DMS114 treated with DMSO at 0.1 percent for 48 hours (cell line): ENCODE measurements at regions not wholly inside any gene's neighbourhood (a gene's known extent, or its start where the extent isn't known, plus 50 kb on each side); places are given as distances from the start of the nearest gene placed in this dataset.
"Not testable (repeated sequence)": the region's sequence is repeated elsewhere in the genome, so short reads cannot be mapped to it uniquely, and the experiment has no call there.

Experiments used
- DNase-seq: peaks from one replicate; lab custom pipeline; 2025; ENCODE audit not compliant: unreplicated experiment; lab: John Stamatoyannopoulos, UW

- no peak for DNase-seq
These were observed 627.2 kb downstream of the ISL1 start for GRCh38 chr5:52010454-52010853.

- DNase-seq = no peak
These were observed 630.3 kb downstream of the ISL1 start for GRCh38 chr5:52013523-52013922.

GRCh38 chr5:52015760-52016159, 632.5 kb downstream of the ISL1 start:
- DNase-seq = no peak

- DNase-seq = no peak
These were observed 634.3 kb downstream of the ISL1 start for GRCh38 chr5:52017567-52017966.

- DNase-seq = no peak
These were observed 641.1 kb downstream of the ISL1 start for GRCh38 chr5:52024359-52024758.

GRCh38 chr5:52029836-52030235, 646.6 kb downstream of the ISL1 start:
- DNase-seq = not testable (repeated sequence)

GRCh38 chr5:52041842-52042241, 658.6 kb downstream of the ISL1 start:
- no peak for DNase-seq

GRCh38 chr5:52043137-52043536, 659.9 kb downstream of the ISL1 start:
- DNase-seq = no peak

GRCh38 chr5:52043543-52043942, 660.3 kb downstream of the ISL1 start:
- no peak for DNase-seq

GRCh38 chr5:52051759-52052158, 668.5 kb downstream of the ISL1 start:
- DNase-seq = no peak

GRCh38 chr5:52063186-52063585, 679.9 kb downstream of the ISL1 start:
- no peak for DNase-seq

- no peak for DNase-seq
These were observed 681.9 kb downstream of the ISL1 start for GRCh38 chr5:52065182-52065581.

GRCh38 chr5:52069997-52070396, 686.7 kb downstream of the ISL1 start:
- DNase-seq = no peak

- no peak for DNase-seq
These were observed 690.9 kb downstream of the ISL1 start for GRCh38 chr5:52073993-52074689.

- DNase-seq = no peak
These were observed 694.9 kb downstream of the ISL1 start for GRCh38 chr5:52077941-52078815.

GRCh38 chr5:52102311-52102710, 685.4 kb upstream of the ITGA1 start:
- DNase-seq = not testable (repeated sequence)

GRCh38 chr5:52107210-52107905, 680.4 kb upstream of the ITGA1 start:
- DNase-seq = no peak

GRCh38 chr5:52119768-52120167, 667.9 kb upstream of the ITGA1 start:
- no peak for DNase-seq

- DNase-seq = no peak
These were observed 655.7 kb upstream of the ITGA1 start for GRCh38 chr5:52132053-52132452.

GRCh38 chr5:52134013-52134650, 653.6 kb upstream of the ITGA1 start:
- DNase-seq = peak; percentile 7

- no peak for DNase-seq
These were observed 647.7 kb upstream of the ITGA1 start for GRCh38 chr5:52139888-52140615.
